Activated CD4-positive, alpha-beta T cell treated with anti-CD3 and anti-CD28 coated beads, Interleukin-2, Interleukin-6, amounts not matched to agents 100 ng/mL and 50 ng/mL, durations not matched to agents 16 hours and 8 hours (primary cell): ENCODE measurements at regions not wholly inside any gene's neighbourhood (a gene's known extent, or its start where the extent isn't known, plus 50 kb on each side); places are given as distances from the start of the nearest gene placed in this dataset.

Experiments used
- DNase-seq: peaks from one replicate; pipeline ENCODE4 v3.0.0-alpha.2; 2020

DNA sequence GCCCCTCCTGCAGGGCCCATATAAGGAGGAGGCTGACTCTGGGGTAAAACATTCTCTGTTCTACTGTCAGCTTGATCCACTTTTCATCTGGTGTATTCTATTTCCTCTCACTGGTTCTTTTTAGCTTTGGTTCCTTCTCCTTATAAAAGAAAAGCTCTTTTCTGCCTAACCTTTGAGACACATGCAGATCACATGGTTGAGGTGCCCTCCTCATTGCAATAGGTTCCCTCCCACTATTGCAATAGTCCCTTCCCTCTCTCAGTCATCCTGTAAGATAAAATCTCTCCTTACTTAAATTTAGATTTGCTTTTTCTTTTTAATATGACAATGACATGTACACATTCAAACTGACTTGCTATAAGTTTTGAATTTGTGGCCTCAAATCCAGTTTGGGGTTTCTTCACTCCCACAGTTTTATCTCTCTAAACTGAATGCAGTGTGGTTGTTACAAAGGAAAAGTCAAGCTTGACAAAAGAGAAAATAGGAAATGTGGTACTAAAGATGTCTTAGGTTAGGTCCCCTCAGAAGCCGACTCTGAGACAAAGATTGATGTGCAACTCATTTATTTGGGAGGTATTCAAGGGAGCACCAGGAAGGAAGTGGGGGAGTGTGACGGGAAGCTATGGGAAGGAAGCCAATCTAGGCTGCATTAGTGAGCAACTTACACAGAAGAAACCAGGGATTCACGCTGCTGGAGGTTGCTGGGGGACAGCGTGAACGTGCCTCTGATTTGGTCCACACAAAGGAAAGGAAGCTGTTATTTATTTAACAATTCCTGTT is 127.6 kb upstream of the LINC00305 start:
- DNase-seq = no peak

DNA sequence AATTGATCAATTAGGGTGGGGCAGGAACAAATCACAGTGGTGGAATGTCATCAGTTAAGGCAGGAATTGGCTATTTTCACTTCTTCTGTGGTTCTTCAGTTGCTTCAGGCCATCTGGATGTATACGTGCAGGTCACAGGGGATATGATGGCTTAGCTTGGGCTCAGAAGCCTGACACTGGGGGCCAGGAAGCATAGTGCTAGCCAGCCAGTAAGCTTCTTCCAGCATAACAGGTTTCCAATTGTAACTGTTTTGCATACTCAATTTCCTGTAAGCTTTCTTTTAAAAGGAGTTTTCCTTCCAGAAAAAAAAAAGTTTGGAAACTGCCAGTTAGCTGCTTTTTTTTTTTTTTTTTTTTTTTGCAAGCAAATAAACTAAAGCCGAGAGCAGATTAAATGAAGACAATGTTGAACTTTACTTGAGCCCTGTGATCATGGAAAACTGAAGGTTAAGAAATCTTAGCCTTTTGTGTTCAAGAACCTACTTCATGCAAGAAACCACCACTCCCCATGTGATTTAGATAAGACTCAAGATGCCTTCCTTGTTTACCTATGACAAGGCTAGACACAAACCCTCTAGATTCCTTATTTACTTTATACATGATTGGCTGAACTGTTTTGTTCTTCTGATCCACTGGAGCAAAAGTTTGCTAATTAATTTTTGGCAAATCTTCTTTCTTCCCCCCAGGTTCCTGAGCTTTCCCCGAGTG is 126.9 kb upstream of the LINC00305 start:
- DNase-seq = no peak

DNA sequence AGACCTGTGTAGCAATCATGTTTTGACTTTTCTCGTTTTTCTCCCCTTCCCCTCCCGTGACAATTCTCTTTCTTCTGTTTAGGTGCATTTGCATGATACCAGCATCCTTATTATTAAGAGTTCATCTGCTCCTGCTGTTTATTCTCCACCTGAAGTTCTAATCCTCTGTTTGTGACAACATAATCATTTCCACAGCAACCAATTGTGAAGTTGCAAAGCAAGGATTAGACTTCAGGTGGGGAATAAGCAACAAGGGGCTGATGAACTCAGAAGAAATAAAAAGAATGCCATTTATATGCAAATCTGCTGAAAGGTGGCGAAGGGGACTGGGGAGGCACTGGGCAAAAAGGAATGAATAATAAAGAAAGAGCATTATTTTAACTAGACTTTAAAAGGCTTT is 124.8 kb upstream of the LINC00305 start:
- no peak for DNase-seq

DNA sequence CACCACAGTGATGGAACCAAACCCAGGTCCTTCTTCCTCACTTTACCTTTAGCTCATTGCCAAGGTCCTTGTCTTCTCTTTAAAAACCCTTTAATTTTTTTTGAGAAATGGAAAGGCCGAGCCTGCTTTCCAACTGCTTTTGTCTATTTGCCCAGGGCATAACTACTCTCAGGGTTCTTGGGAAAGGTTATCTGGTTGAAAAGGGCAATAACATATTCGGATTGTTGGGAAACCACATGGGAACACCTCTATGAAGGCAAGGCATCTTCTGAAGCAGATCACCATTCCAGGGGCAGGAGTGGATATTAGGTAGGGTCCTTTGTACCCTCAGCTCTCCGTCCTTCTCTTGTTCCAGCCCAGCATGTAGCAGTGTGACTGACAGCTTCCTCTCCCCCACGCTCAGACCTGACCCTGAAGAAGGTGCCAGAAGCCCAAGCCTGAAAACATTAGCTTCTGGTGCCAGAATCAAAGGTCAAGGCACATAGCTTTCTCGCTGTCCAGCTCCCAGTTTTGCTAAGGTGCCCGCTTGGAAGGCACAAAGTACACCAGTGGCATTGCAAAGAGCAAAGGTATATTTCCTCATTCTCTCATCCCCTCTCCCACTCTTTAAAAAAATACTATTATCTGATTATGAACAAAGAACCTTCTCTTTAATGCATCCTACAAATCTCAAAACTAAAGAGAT is 123.2 kb upstream of the LINC00305 start:
- no peak for DNase-seq

DNA sequence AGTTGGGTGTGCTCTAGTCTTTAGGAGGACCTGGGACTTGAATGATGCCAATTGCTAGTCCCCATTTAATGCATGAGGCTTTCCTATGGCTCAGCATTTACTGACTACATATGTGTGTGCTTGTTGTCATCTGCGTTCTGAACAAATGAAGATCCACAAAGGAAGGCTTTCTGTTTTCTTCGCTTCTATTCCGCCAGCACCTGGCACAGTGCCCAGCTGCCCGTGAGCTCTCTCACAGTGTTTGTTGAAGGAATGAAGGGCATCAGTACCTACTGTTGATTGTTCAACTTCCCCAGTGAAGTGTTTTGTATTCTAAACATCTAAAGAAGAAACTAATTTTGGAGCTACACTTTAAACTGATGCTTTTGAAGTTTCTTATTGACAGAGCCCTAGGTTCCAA is 122.4 kb upstream of the LINC00305 start:
- no peak for DNase-seq

DNA sequence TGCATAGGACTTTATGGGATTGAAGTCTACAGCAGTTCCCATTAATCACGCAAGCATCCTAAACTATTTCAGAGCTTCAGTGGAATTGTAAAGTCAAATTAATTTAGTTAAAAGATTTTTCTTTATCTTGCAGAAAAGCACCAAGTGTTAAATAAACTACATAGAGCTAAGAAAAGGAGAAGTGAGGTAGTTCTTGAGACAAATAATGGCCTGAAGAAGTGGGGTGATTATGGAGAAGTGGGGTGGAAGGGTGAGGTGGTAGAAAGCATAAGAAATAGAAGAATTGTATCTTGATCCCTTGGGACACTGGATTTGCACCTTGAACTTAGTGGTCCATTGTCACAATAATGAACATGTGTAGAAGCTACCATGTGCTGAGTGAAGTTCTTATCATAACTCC is 121.7 kb upstream of the LINC00305 start:
- no peak for DNase-seq

GRCh38 chr18:64270121-64270520 is 121.2 kb upstream of the LINC00305 start:
- DNase-seq = no peak

GRCh38 chr18:64264171-64264570 is 115.3 kb upstream of the LINC00305 start:
- no peak for DNase-seq

- DNase-seq = no peak
Measured at GRCh38 chr18:64260810-64261209, 111.9 kb upstream of the LINC00305 start.

DNA sequence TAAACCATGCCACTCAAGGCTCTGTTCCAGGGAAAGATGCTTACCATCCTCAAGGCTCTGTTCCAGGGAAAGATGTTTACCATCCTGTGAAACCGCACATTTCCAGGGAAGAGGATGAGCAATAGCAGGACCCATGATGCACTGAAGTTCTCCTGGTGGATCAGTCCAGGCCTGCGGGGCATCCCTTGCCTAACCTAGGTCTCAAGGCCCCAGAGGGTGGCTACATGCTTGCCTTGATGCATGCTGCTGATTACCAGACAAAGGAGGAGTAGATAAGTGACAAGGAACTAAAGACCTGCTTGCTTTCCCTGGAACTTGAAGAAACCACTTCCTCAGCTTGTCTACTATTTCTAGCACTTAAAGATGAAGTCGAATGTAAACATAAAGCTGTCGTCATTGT is 111.0 kb upstream of the LINC00305 start:
- no peak for DNase-seq

GRCh38 chr18:64258111-64258650 is 109.3 kb upstream of the LINC00305 start:
- DNase-seq = no peak

DNA sequence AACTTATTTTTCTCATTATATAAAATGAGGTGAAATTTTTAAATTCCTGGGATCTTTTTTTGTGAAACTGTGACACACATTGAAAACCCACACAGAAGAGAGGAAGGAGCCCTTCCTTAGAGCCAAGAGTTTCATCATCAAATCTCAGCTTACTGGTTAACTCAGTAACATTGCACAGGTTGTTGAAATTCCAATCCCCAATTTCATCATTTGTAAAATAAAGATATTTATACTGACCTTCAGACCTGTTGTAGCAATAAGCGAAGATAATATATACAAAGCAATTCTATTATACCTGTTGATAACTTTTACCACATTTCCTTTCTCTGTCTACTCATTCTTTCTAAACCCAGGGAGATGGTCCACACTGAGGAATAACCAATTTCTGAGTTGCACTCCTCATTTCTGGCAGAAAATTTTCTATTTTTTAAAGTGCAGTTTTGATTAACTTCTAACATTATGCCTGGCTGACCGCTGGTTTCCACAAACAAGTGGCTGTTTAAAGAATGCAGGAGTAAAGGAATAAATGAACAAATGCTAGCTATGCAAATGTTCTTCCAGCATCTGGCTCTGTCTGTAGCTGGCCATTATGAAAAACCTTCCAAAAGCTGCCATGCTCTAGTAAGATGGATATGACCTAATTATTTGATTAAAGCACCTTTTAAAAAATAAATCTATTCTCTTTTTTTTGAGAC is 105.7 kb upstream of the LINC00305 start:
- DNase-seq = no peak

DNA sequence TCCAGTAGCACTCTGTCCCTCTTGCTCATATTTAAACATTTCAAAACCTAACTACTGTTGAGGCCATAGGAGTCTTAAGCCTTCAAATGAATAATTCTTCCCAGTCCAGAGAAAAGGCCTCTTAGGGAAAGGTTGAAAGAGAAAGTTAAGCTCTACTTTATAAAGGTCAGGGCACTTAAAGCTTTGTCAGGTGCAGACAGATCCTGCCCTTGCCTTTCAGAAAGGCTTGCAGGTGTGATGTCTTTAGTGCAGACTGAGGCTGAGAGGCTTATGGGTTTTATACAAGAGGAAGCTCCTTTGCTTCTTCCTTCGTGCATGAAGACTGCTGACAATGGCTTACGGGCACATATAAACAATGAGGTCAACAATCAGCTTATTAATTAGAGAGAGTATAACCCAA is 105.0 kb upstream of the LINC00305 start:
- DNase-seq = no peak

- no peak for DNase-seq
Measured at GRCh38 chr18:64253222-64253621, 104.3 kb upstream of the LINC00305 start.

DNA sequence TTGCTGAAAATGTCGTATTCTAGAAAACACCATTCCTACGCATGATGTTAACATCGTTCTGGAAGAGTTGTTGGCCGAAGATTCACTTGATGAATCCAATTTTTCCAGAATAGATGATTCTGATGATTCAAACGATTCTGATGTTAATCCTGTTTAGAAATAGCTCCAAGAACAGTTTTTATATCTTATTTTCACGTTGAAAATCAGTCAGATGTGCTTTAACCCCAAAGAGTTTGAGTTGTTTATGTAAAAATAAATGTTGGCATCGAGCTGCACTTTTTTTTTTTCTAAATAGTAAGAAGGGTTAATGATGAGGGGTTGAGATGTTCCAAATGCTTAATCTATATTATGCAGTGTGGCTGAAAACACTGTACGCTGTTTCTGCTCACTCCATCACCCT is 99.9 kb upstream of the LINC00305 start:
- DNase-seq = no peak

- no peak for DNase-seq
Measured at GRCh38 chr18:64245126-64245861, 96.4 kb upstream of the LINC00305 start.

- DNase-seq = no peak
Measured at GRCh38 chr18:64244571-64244970, 95.7 kb upstream of the LINC00305 start.

DNA sequence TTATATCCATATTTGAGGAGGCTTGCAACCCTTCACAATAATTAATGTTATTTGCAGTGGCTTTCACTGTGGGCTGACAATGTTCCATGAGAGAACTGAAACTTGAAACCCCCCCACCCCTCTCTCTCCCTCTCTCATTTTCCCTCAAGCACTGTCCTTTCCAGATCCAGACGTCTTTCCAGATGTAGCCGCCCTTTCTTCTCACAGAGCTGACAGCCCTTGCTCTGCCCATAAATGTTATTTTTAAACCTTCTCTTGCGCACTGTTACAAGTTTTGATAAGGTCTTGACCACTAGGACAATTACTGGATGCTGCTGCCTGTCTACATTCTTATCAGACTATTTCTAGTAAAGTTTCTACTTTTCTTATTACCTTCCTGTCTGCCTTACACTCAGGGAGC is 91.4 kb upstream of the LINC00305 start:
- no peak for DNase-seq

GRCh38 chr18:64238076-64238475 is 89.2 kb upstream of the LINC00305 start:
- no peak for DNase-seq

DNA sequence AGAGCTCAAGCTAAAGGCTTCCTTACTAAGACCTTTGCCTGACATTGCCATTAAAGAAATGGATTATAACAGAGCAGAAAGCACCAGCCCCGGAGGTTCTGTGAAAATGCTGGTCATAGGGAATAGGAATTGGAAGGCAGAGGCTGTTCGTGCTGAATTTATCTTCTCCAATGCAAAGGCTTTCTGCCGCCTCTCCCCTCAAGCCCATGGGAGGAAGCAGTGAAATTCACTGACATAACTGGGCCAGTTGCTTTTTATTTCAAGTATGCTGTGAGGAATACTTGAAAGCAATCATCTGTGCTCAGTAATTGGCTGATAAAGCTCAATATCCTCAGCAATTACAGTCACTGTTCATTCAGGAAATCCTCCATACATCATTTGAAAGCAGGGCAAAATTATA is 85.4 kb upstream of the LINC00305 start:
- DNase-seq = no peak

DNA sequence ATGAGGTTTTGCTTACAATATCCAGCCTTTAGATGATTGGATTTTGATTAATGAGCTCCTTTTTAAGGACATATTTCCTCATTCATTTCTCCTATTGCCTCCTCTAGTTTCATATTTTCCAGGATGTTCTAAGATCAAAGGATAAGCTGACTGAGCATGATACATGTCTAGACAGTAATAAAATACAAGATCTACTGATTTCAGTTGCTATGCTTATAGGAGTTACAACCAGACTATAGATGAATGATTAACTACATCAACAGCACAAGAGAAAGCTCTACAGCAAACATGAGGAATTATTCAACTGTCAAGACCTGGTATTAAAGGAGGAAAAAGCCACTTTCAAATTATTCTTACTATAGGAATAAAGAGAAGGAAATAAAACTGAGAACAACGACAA is 85.0 kb upstream of the LINC00305 start:
- DNase-seq = no peak

- no peak for DNase-seq
Measured at GRCh38 chr18:64220941-64221340, 72.1 kb upstream of the LINC00305 start.
